GM23338 (cell line): ENCODE measurements at regions not wholly inside any gene's neighbourhood (a gene's known extent, or its start where the extent isn't known, plus 50 kb on each side); places are given as distances from the start of the nearest gene placed in this dataset.

Experiments
- ATAC-seq: fragments of 200-7000 bp; cut with Tn5 transposase; 3 replicates; pipeline ENCODE4 v1.9.1; 2020
- DNase-seq: peaks from one replicate; pipeline ENCODE4 v3.0.0-alpha.2; 2015; ENCODE audit warnings: low spot score
- H2AFZ ChIP-seq: fragments of 200-600 bp; sonication (generic); 2 replicates; pipeline ENCODE4 v1.8.0; 2016; ENCODE audit warnings: antibody characterized with exemption, mild to moderate bottlenecking, moderate library complexity
- H3F3A ChIP-seq: fragments of 200-600 bp; sonication (generic); replicated peaks from 2 replicates; pipeline ENCODE4 v1.8.0; 2017; ENCODE audit warnings: antibody characterized with exemption, mixed run types, low read depth
- H3K27ac ChIP-seq: fragments of 200-600 bp; sonication (generic); 2 replicates; pipeline ENCODE4 v1.6.1; 2016; ENCODE audit warnings: low read depth
- H3K27me3 ChIP-seq: fragments of 200-600 bp; sonication (generic); 2 replicates; pipeline ENCODE4 v1.8.0; 2016; ENCODE audit warnings: mild to moderate bottlenecking, mixed run types, moderate library complexity; ENCODE audit not compliant: insufficient read depth
- H3K36me3 ChIP-seq: fragments of 200-600 bp; sonication (generic); 2 replicates; pipeline ENCODE4 v1.8.0; 2016; ENCODE audit warnings: mild to moderate bottlenecking; ENCODE audit not compliant: insufficient read depth
- H3K4me1 ChIP-seq: fragments of 200-600 bp; sonication (generic); 2 replicates; pipeline ENCODE4 v1.8.0; 2016; ENCODE audit warnings: mild to moderate bottlenecking, moderate library complexity; ENCODE audit not compliant: insufficient read depth
- H3K4me2 ChIP-seq: fragments of 200-600 bp; sonication (generic); 2 replicates; pipeline ENCODE4 v1.7.1; 2017; ENCODE audit warnings: mixed run types
- H3K4me3 ChIP-seq: fragments of 200-600 bp; sonication (generic); 2 replicates; pipeline ENCODE4 v1.6.1; 2016; ENCODE audit warnings: mixed run types
- H3K79me2 ChIP-seq: fragments of 200-600 bp; sonication (generic); replicated peaks from 2 replicates; pipeline ENCODE4 v1.8.0; 2017; ENCODE audit warnings: mild to moderate bottlenecking; ENCODE audit not compliant: insufficient read depth
- H3K9me2 ChIP-seq: fragments of 200-600 bp; sonication (generic); 2 replicates; pipeline ENCODE4 v1.8.0; 2017; ENCODE audit not compliant: insufficient read depth
- H4K20me1 ChIP-seq: fragments of 200-600 bp; sonication (generic); replicated peaks from 2 replicates; pipeline ENCODE4 v1.8.0; 2017; ENCODE audit warnings: mild to moderate bottlenecking; ENCODE audit not compliant: insufficient read depth
- H3K27ac Mint-ChIP-seq: 2 replicates; pipeline ENCODE4 v1.8.0; 2020; ENCODE audit warnings: inconsistent platforms, mild to moderate bottlenecking, moderate library complexity, mixed read lengths
- H3K27me3 Mint-ChIP-seq: 3 replicates; pipeline ENCODE4 v1.8.0; 2022; ENCODE audit warnings: low read depth, mild to moderate bottlenecking, moderate library complexity, mixed read lengths, inconsistent platforms; ENCODE audit not compliant: insufficient read depth, poor library complexity
- H3K36me3 Mint-ChIP-seq: 3 replicates; pipeline ENCODE4 v1.8.0; 2021; ENCODE audit warnings: low read depth, mild to moderate bottlenecking, inconsistent platforms, moderate library complexity, mixed read lengths
- H3K4me1 Mint-ChIP-seq: 3 replicates; pipeline ENCODE4 v1.8.0; 2020; ENCODE audit warnings: mild to moderate bottlenecking, inconsistent platforms, mixed read lengths
- H3K4me3 Mint-ChIP-seq: 3 replicates; pipeline ENCODE4 v1.8.0; 2021; ENCODE audit warnings: moderate library complexity, mild to moderate bottlenecking, inconsistent platforms, mixed read lengths
- H3K9me3 Mint-ChIP-seq: 3 replicates; pipeline ENCODE4 v1.8.0; 2020; ENCODE audit warnings: moderate library complexity, mild to moderate bottlenecking, inconsistent platforms, mixed read lengths
- CREB1 ChIP-seq: fragments of 250-450 bp; sonication (Bioruptor Pico); IDR thresholded peaks from 2 replicates; pipeline ENCODE4 v1.5.0; 2020; ENCODE audit warnings: low read depth, mild to moderate bottlenecking, moderate library complexity
- CTCF ChIP-seq, 2 experiments: fragments of 200-600 bp in 1 of 2; sonication (generic) in 1 of 2; conservative IDR thresholded peaks; 2 replicates each; pipeline versions ENCODE4 v1.5.1 to v1.6.1; 2016 to 2017; ENCODE audit warnings: antibody characterized with exemption in 2 of 2, low read depth in 2 of 2, mild to moderate bottlenecking in 2 of 2, moderate library complexity in 1 of 2
- ETS1 ChIP-seq: IDR thresholded peaks from 2 replicates; pipeline ENCODE4 v1.6.1; 2016; ENCODE audit warnings: antibody characterized with exemption
- EZH2 ChIP-seq: fragments of 200-600 bp; sonication (generic); IDR thresholded peaks from one replicate; pipeline ENCODE4 v1.8.0; 2017; ENCODE audit warnings: antibody characterized with exemption, mild to moderate bottlenecking, low read depth; ENCODE audit not compliant: unreplicated experiment
- EZH2phosphoT487 ChIP-seq: fragments of 200-600 bp; sonication (generic); IDR thresholded peaks from one replicate; pipeline ENCODE4 v1.8.1; 2018; ENCODE audit warnings: antibody characterized with exemption; ENCODE audit not compliant: unreplicated experiment
- JUNB ChIP-seq: IDR thresholded peaks from one replicate; pipeline ENCODE4 v1.6.1; 2016; ENCODE audit warnings: antibody characterized with exemption; ENCODE audit not compliant: unreplicated experiment
- NANOG ChIP-seq: IDR thresholded peaks from 2 replicates; pipeline ENCODE4 v1.6.1; 2016; ENCODE audit warnings: antibody characterized with exemption, borderline replicate concordance
- POLR2AphosphoS5 ChIP-seq: IDR thresholded peaks from 2 replicates; pipeline ENCODE4 v1.6.1; 2016; ENCODE audit warnings: antibody characterized with exemption, low read depth
- REST ChIP-seq: IDR thresholded peaks from one replicate; pipeline ENCODE4 v1.6.1; 2018; ENCODE audit warnings: antibody characterized with exemption; ENCODE audit not compliant: unreplicated experiment
- STAT1 ChIP-seq: IDR thresholded peaks from one replicate; pipeline ENCODE4 v1.6.1; 2016; ENCODE audit warnings: antibody characterized with exemption; ENCODE audit not compliant: unreplicated experiment
- ZNF114 ChIP-seq: fragments of 250-450 bp; sonication (Bioruptor Pico); IDR thresholded peaks from 2 replicates; pipeline ENCODE4 v1.5.0; 2020; ENCODE audit warnings: mild to moderate bottlenecking, moderate library complexity
- ZNF331 ChIP-seq: fragments of 250-450 bp; sonication (Bioruptor Pico); IDR thresholded peaks from 2 replicates; pipeline ENCODE4 v1.5.0; 2020; ENCODE audit warnings: low read depth, mild to moderate bottlenecking, moderate library complexity
- ZNF462 ChIP-seq: fragments of 250-450 bp; sonication (Bioruptor Pico); IDR thresholded peaks from 2 replicates; pipeline ENCODE4 v1.5.0; 2020; ENCODE audit warnings: mild to moderate bottlenecking, moderate library complexity

- Mint-ChIP-seq H3K27me3 (peaks cover 77% of the 10 kb centered on the region), H3K36me3 (no peaks in the 10 kb centered on the region), H3K9me3 (peaks cover 6% of the 10 kb centered on the region; the same call in 1 of the 3 replicates), H3K4me1 (no peaks in the 10 kb centered on the region), H3K27ac (no peak overlapping the region), H3K4me3 (no peak overlapping the region)
- ATAC-seq (peak; percentile 29; the same call in 2 of the 3 replicates), DNase-seq (no peak)
- H3K4me1 ChIP-seq = no peaks in the 10 kb centered on the region
- no peaks in the 10 kb centered on the region for H3F3A ChIP-seq
- no peak overlapping the region for H3K4me2 ChIP-seq
- TF ChIP-seq CTCF (conservative IDR thresholded peaks at IDR 0.05; ENCODE audit: low read depth in 2 of 2) (no peak), NANOG (no peak), EZH2phosphoT487 (no peak), POLR2AphosphoS5 (no peak), ZNF331 (CRISPR knock-in tag) (no peak), STAT1 (no peak), ZNF114 (CRISPR knock-in tag) (no peak), JUNB (no peak), REST (no peak), CREB1 (CRISPR knock-in tag) (no peak), ZNF462 (CRISPR knock-in tag) (no peak), EZH2 (no peak), ETS1 (no peak)
- H3K9me2 ChIP-seq = no peaks in the 10 kb centered on the region
- no peaks in the 10 kb centered on the region for H3K79me2 ChIP-seq
- no peak overlapping the region for H2AFZ ChIP-seq
- no peaks in the 10 kb centered on the region for H3K36me3 ChIP-seq
- peaks cover 9% of the 10 kb centered on the region; the same call in 1 of the 2 replicates for H4K20me1 ChIP-seq
- H3K27me3 ChIP-seq = peaks cover 100% of the 10 kb centered on the region
- H3K27ac ChIP-seq = no peak overlapping the region
- no peak overlapping the region for H3K4me3 ChIP-seq
Measured at GRCh38 chr22:22048981-22049531, 66.5 kb upstream of the TOP3B start.
